CD4-positive, alpha-beta T cell (primary cell): ENCODE measurements at regions not wholly inside any gene's neighbourhood (a gene's known extent, or its start where the extent isn't known, plus 50 kb on each side); places are given as distances from the start of the nearest gene placed in this dataset.

Source experiments
- ATAC-seq: fragments of 200-7000 bp; cut with Tn5 transposase; one replicate; pipeline ENCODE4 v1.10.0; 2022; ENCODE audit warnings: mild to moderate bottlenecking; ENCODE audit not compliant: poor library complexity
- CTCF ChIA-PET: fragments of 350-600 bp; sonication (Branson Sonifier 250); formaldehyde crosslinking; loops from one replicate; lab custom pipeline; 2021; ENCODE audit warnings: antibody characterized with exemption, inconsistent platforms; lab: Charles Lee
- POLR2A ChIA-PET: fragments of 350-600 bp; sonication (Branson Sonifier 250); formaldehyde crosslinking; loops from one replicate; lab custom pipeline; 2021; ENCODE audit warnings: antibody characterized with exemption, inconsistent platforms; lab: Charles Lee
- DNase-seq, 14 experiments: peaks; one replicate each; pipeline ENCODE4 v3.0.0-alpha.2; 2013 to 2020; ENCODE audit warnings: mixed read lengths in 2 of 14
- H3K27ac ChIP-seq, 2 donors: one replicate each; pipeline versions ENCODE4 v1.5.1 to v1.7.0; 2013; ENCODE audit warnings: low read length in 2 of 2, low read depth in 1 of 2, mild to moderate bottlenecking in 1 of 2
- H3K27me3 ChIP-seq, 2 experiments: 1 replicate in 1 of 2; 2 replicates in 1 of 2; pipeline versions ENCODE4 v1.6.1 to v1.7.0; 2013; ENCODE audit warnings: low read length in 2 of 2, control low read depth in 1 of 2, mild to moderate bottlenecking in 1 of 2, moderate library complexity in 1 of 2; ENCODE audit not compliant: insufficient read depth in 2 of 2, control insufficient read depth in 1 of 2
- H3K36me3 ChIP-seq: one replicate; pipeline ENCODE4 v1.6.1; 2013; ENCODE audit warnings: low read length, control low read depth; ENCODE audit not compliant: insufficient read depth
- H3K4me1 ChIP-seq: one replicate; pipeline ENCODE4 v1.6.1; 2013; ENCODE audit warnings: low read length, control low read depth; ENCODE audit not compliant: insufficient read depth
- H3K4me3 ChIP-seq: one replicate; pipeline ENCODE4 v1.5.1; 2013; ENCODE audit warnings: mild to moderate bottlenecking, low read length, moderate library complexity
- H3K9me3 ChIP-seq, 2 experiments: 1 replicate in 1 of 2; 2 replicates in 1 of 2; pipeline versions ENCODE4 v1.6.1 to v1.7.0; 2013; ENCODE audit warnings: low read length in 2 of 2, mild to moderate bottlenecking in 2 of 2, control low read depth in 1 of 2, moderate library complexity in 1 of 2; ENCODE audit not compliant: control insufficient read depth in 1 of 2, insufficient read depth in 1 of 2
- H3K27ac Mint-ChIP-seq: one replicate; pipeline ENCODE4 v1.8.0; 2020; ENCODE audit warnings: mixed read lengths
- H3K27me3 Mint-ChIP-seq: one replicate; pipeline ENCODE4 v1.8.0; 2021; ENCODE audit warnings: mixed read lengths
- H3K36me3 Mint-ChIP-seq: one replicate; pipeline ENCODE4 v1.8.0; 2021; ENCODE audit warnings: low read depth, mixed read lengths
- H3K4me1 Mint-ChIP-seq: one replicate; pipeline ENCODE4 v1.8.0; 2021; ENCODE audit warnings: low read depth, mixed read lengths
- H3K4me3 Mint-ChIP-seq: one replicate; pipeline ENCODE4 v1.8.0; 2020; ENCODE audit warnings: mild to moderate bottlenecking, mixed read lengths
- H3K9me3 Mint-ChIP-seq: one replicate; pipeline ENCODE4 v1.8.0; 2020; ENCODE audit warnings: mixed read lengths
- CTCF ChIP-seq: fragments of 200-600 bp; IDR thresholded peaks from one replicate; pipeline ENCODE4 v1.8.0; 2022; ENCODE audit warnings: antibody characterized with exemption, mild to moderate bottlenecking
- intact Hi-C, 2 experiments: fragments of 100-400 bp; cut with DNase I in 1 of 2; cut with micrococcal nuclease in 1 of 2; formaldehyde crosslinking; loops; one replicate each; pipeline versions ENCODE4 v1.15.1 to v1.9.0; 2023 to 2025; cut with DNase I, micrococcal nuclease

- no peak for ATAC-seq
- H3K4me1 Mint-ChIP-seq: no peaks in the 10 kb centered on the region
- POLR2A ChIA-PET: no interaction called here
These were observed 560.1 kb downstream of the MCTP2 start for GRCh38 chr15:94791510-94791909.

GRCh38 chr15:94792196-94792595 lies 560.8 kb downstream of the MCTP2 start:
- no peak overlapping the region for H3K4me3 ChIP-seq
- TF ChIP-seq CTCF: no peak
- no peaks in the 10 kb centered on the region for H3K4me1 ChIP-seq
- Mint-ChIP-seq H3K27me3 (peaks cover under 1% of the 10 kb centered on the region), H3K4me3 (no peak overlapping the region), H3K9me3 (peaks cover 10% of the 10 kb centered on the region), H3K36me3 (no peaks in the 10 kb centered on the region), H3K4me1 (no peaks in the 10 kb centered on the region), H3K27ac (no peak overlapping the region)
- no peaks in the 10 kb centered on the region for H3K9me3 ChIP-seq
- no peaks in the 10 kb centered on the region for H3K36me3 ChIP-seq
- H3K27me3 ChIP-seq: no peaks in the 10 kb centered on the region
- intact Hi-C loops: no loop called here
- no peak overlapping the region for H3K27ac ChIP-seq
- DNase-seq: no peak
- CTCF ChIA-PET: no interaction called here
- POLR2A ChIA-PET: no interaction called here
- ATAC-seq: no peak

More at GRCh38 chr15:94791510-94791909, 560.1 kb downstream of the MCTP2 start:
- Mint-ChIP-seq H3K4me3 (no peak overlapping the region), H3K9me3 (peaks cover 9% of the 10 kb centered on the region), H3K27me3 (peaks cover 4% of the 10 kb centered on the region), H3K27ac (no peak overlapping the region), H3K36me3 (no peaks in the 10 kb centered on the region)
- no peaks in the 10 kb centered on the region for H3K36me3 ChIP-seq
- no peak overlapping the region for H3K27ac ChIP-seq
- CTCF ChIA-PET: no interaction called here
- intact Hi-C loops: no loop called here
- DNase-seq: no peak
- H3K9me3 ChIP-seq: no peaks in the 10 kb centered on the region
- TF ChIP-seq CTCF: no peak
- no peaks in the 10 kb centered on the region for H3K27me3 ChIP-seq
- no peak overlapping the region for H3K4me3 ChIP-seq
- H3K4me1 ChIP-seq: no peaks in the 10 kb centered on the region

- Mint-ChIP-seq H3K27ac (no peak overlapping the region), H3K4me3 (no peak overlapping the region), H3K36me3 (no peaks in the 10 kb centered on the region), H3K27me3 (no peaks in the 10 kb centered on the region), H3K4me1 (no peaks in the 10 kb centered on the region), H3K9me3 (peaks cover 10% of the 10 kb centered on the region)
- Histone ChIP-seq H3K9me3 (no peaks in the 10 kb centered on the region), H3K27ac (no peak overlapping the region), H3K4me1 (no peaks in the 10 kb centered on the region), H3K36me3 (no peaks in the 10 kb centered on the region), H3K27me3 (no peaks in the 10 kb centered on the region), H3K4me3 (no peak overlapping the region)
- no peak for DNase-seq
- intact Hi-C loops: no loop called here
- POLR2A ChIA-PET: no interaction called here
- TF ChIP-seq CTCF: no peak
- CTCF ChIA-PET: no interaction called here
- ATAC-seq: no peak
These were observed 561.8 kb downstream of the MCTP2 start for GRCh38 chr15:94793207-94793606.
